Common myeloid progenitor, CD34-positive (primary cell): ENCODE measurements at regions not wholly inside any gene's neighbourhood (a gene's known extent, or its start where the extent isn't known, plus 50 kb on each side); places are given as distances from the start of the nearest gene placed in this dataset.
"Not testable (repeated sequence)": the region's sequence is repeated elsewhere in the genome, so short reads cannot be mapped to it uniquely, and the experiment has no call there.

Experiments used
- CTCF ChIA-PET: fragments of 350-600 bp; sonication (Branson Sonifier 250); formaldehyde crosslinking; loops from one replicate; lab custom pipeline; 2021; ENCODE audit warnings: antibody characterized with exemption; lab: Charles Lee
- POLR2A ChIA-PET: fragments of 350-600 bp; sonication (Branson Sonifier 250); formaldehyde crosslinking; loops from one replicate; lab custom pipeline; 2021; ENCODE audit warnings: antibody characterized with exemption; lab: Charles Lee
- DNase-seq, 3 donors: peaks; one replicate each; pipeline versions ENCODE4 v3.0.0 to v3.0.0-alpha.2; 2013
- H3K27ac ChIP-seq, 2 experiments: 1 replicate in 1 of 2; 2 replicates in 1 of 2; pipeline ENCODE4 v1.7.0; 2013; ENCODE audit warnings: inconsistent platforms in 2 of 2, low read length in 2 of 2, mild to moderate bottlenecking in 2 of 2, low read depth in 1 of 2, moderate library complexity in 1 of 2; ENCODE audit not compliant: severe bottlenecking in 2 of 2, insufficient read depth in 1 of 2, poor library complexity in 1 of 2
- H3K27me3 ChIP-seq, 5 experiments: replicated peaks in 2 of 5; 1 replicate in 3 of 5; 2 replicates in 2 of 5; pipeline versions ENCODE4 v1.6.1 to v1.7.0; 2013; ENCODE audit warnings: low read length in 4 of 5, mild to moderate bottlenecking in 2 of 5, moderate library complexity in 2 of 5, inconsistent platforms in 1 of 5; ENCODE audit not compliant: insufficient read depth in 5 of 5, control insufficient read depth in 4 of 5
- H3K36me3 ChIP-seq, 4 experiments: 1 replicate in 2 of 4; 2 replicates in 2 of 4; pipeline versions ENCODE4 v1.6.1 to v1.7.0; 2013; ENCODE audit warnings: low read length in 3 of 4, control low read depth in 1 of 4, mild to moderate bottlenecking in 1 of 4; ENCODE audit not compliant: control insufficient read depth in 4 of 4, insufficient read depth in 4 of 4
- H3K4me1 ChIP-seq, 4 experiments: 1 replicate in 3 of 4; 2 replicates in 1 of 4; pipeline versions ENCODE4 v1.6.1 to v1.7.1; 2013; ENCODE audit warnings: low read length in 3 of 4, mild to moderate bottlenecking in 3 of 4, control low read depth in 1 of 4, inconsistent platforms in 1 of 4, moderate library complexity in 1 of 4; ENCODE audit not compliant: control insufficient read depth in 4 of 4, insufficient read depth in 4 of 4; ENCODE audit errors: control extremely low read depth in 1 of 4
- H3K4me3 ChIP-seq, 7 experiments: 1 replicate in 4 of 7; 2 replicates in 3 of 7; pipeline versions ENCODE4 v1.5.1 to v1.7.0; 2013; ENCODE audit warnings: mild to moderate bottlenecking in 7 of 7, low read length in 6 of 7, moderate library complexity in 6 of 7, inconsistent platforms in 2 of 7, low read depth in 2 of 7, control low read depth in 1 of 7; ENCODE audit not compliant: insufficient read depth in 4 of 7, control insufficient read depth in 1 of 7; ENCODE audit errors: extremely low read depth in 1 of 7
- H3K9me3 ChIP-seq, 5 experiments: 1 replicate in 4 of 5; 2 replicates in 1 of 5; pipeline versions ENCODE4 v1.6.1 to v1.7.1; 2013; ENCODE audit warnings: low read length in 4 of 5, mild to moderate bottlenecking in 2 of 5, inconsistent platforms in 1 of 5, low read depth in 1 of 5, moderate library complexity in 1 of 5; ENCODE audit not compliant: control insufficient read depth in 4 of 5, insufficient read depth in 2 of 5; ENCODE audit errors: control extremely low read depth in 1 of 5
- WGBS: methylation state at CpG from one replicate; pipeline ENCODE4 v1.1.5; 2013; ENCODE audit not compliant: insufficient coverage; 5-methylcytosine and 5-hydroxymethylcytosine counted together

DNA sequence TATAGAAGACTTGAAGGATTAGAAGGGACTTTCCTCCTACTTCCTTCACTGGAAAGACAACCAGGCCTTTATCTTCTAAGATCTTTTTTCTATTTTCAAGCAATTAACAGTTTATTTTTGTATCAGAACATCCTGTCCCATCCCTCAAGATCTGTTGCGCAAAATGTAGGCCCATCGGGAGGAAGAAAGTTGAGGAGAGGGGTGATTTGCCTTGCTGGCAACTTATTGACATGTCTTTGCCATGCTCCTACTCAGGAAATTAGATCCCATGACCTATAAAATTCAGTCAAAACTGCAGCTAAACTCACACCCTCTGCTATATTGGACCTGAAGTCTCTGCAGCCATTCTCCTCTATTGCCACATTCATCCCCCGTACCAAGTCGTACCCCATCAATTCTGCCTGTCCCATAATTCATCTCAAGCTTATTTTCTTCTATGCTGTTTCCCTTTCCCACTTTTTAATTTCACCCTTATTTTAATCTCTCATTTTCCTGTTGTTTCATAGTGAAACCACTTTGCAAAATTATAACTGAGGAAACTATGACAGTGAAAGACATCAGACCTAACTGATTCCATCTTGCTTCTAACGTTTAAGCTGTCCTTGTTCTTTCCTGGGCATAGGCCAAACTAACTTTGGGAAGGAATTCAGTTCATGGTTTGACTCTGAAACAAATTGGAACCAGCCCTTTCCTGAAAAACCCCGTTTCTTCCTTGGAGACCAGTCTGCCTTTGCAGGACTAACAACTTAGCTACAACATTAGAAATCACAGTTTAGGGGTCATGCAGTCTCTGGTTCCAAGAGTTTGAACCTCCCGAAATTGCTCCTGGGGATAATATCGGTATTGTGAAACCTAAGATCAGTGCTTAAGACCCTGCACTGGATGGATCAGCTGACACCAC, 195.7 kb upstream of the PTBP2 start:
- Histone ChIP-seq H3K27ac (no peak overlapping the region), H3K36me3 (no peaks in the 10 kb centered on the region), H3K27me3 (no peaks in the 10 kb centered on the region), H3K4me1 (no peaks in the 10 kb centered on the region), H3K4me3 (no peak overlapping the region), H3K9me3 (peaks cover 0 to 9% (median 2%) of the 10 kb centered on the region in 5 experiments)
- WGBS = 93% methylated on average over 5 of the region's 8 CpGs
- DNase-seq = no peak
- ChIA-PET CTCF (no interaction called here), POLR2A (no interaction called here)

DNA sequence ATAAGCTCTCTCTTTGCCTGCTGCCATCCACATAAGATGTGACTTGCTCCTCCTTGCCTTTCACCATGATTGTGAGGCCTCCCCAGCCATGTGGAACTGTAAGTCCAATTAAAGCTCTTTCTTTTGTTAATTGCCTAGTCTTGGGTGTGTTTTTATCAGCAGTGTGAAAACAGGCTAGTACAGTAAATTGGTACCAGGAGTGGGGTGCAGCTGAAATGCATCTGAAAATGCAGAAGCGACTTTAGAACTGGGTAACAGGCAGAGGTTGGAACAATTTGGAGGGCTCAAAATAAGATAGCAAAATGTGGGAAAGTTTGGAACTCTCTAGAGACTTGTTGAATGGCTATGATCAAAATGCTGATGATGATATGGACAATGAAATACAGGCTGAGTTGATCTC, 192.9 kb upstream of the PTBP2 start:
- WGBS = 92% methylated on average over 1 of the region's 1 CpG
- H3K36me3 ChIP-seq, H3K4me1 ChIP-seq, H3K9me3 ChIP-seq, H3K4me3 ChIP-seq, POLR2A ChIA-PET, H3K27me3 ChIP-seq, CTCF ChIA-PET, H3K27ac ChIP-seq, DNase-seq: not testable (repeated sequence)

DNA sequence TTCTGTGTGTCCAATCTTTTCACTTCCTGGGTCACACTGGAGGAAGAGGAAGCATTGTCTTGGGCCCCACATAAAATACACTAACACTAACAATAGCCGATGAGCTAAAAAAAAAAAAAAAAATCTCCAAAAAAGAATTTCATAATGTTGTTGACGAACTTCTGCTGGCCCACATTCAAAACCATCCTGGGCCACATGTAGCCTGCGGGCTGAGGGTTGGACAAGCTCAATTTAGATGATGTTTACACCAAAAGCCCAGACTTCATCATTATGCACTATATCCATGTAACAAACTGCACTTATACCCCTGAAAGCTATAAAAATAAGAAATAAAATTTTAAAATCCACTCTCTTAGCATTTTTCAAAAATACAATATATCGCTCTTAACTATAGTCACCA, 187.8 kb upstream of the PTBP2 start:
- WGBS = 50% methylated on average over 2 of the region's 4 CpGs
- CTCF ChIA-PET = no interaction called here
- no peak for DNase-seq
- H3K27ac ChIP-seq = no peak overlapping the region
- peaks cover 0 to 6% (median 0%) of the 10 kb centered on the region in 5 experiments for H3K9me3 ChIP-seq
- H3K36me3 ChIP-seq = no peaks in the 10 kb centered on the region
- POLR2A ChIA-PET = interaction anchor here (0.6 kb wide), 1 partner anchor 71 kb away, joined by 4 read pairs; no protein-coding TSS in a partner anchor
- no peak overlapping the region for H3K4me3 ChIP-seq
- no peaks in the 10 kb centered on the region for H3K27me3 ChIP-seq
- H3K4me1 ChIP-seq = no peaks in the 10 kb centered on the region

DNA sequence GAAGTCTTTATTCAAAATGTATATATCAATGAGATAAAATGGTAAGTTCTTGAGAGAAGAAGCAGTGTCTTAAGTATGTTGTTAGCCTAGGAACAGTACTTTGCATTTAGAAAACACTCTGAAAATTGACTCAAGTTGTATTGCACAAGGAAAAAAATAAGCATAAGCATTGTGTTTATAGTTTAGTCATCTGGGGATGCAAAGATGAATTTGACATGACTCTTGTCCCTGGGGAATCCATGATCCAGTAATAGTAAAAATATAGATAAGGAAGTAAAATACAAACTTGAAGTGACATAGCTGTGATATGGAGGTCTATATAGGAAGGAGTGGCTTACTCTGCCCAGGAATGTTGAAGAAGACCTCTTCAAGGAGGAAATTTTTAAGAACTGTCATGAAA, 185.0 kb upstream of the PTBP2 start:
- CTCF ChIA-PET = no interaction called here
- POLR2A ChIA-PET = no interaction called here
- Histone ChIP-seq H3K27me3 (no peaks in the 10 kb centered on the region), H3K27ac (no peak overlapping the region), H3K4me3 (no peak overlapping the region), H3K9me3 (no peaks in the 10 kb centered on the region), H3K4me1 (no peaks in the 10 kb centered on the region), H3K36me3 (no peaks in the 10 kb centered on the region)
- no peak for DNase-seq

DNA sequence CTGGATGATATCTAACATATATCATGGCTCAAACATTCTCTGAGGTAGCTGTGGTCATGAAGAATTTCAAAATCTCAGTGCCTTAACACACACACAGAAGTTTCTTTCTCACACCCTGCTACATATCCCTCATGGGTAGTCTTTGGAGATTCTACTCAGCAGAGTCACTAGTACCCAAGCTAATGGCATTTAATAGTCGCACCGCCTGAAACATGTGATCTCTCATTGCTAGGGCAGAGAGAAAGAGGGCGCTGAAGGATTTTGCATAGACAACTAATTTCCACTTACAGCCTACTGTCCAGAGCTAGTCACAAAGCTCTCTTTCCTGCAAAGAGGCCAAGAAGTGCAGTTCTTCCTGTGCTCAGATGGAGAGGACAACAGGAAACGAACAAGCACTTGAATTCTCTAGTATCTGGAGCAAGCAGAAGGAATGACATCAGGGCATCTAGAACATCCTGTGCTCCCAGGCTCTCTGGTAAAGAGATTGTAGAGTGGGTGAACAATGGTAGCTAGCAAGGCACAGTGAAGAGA, 183.4 kb upstream of the PTBP2 start:
- ChIA-PET CTCF (no interaction called here), POLR2A (no interaction called here)
- Histone ChIP-seq H3K4me1 (no peaks in the 10 kb centered on the region), H3K36me3 (no peaks in the 10 kb centered on the region), H3K27ac (no peak overlapping the region), H3K4me3 (no peak overlapping the region), H3K27me3 (no peaks in the 10 kb centered on the region), H3K9me3 (no peaks in the 10 kb centered on the region)
- no peak for DNase-seq
- WGBS = 13% methylated on average over 1 of the region's 4 CpGs

DNA sequence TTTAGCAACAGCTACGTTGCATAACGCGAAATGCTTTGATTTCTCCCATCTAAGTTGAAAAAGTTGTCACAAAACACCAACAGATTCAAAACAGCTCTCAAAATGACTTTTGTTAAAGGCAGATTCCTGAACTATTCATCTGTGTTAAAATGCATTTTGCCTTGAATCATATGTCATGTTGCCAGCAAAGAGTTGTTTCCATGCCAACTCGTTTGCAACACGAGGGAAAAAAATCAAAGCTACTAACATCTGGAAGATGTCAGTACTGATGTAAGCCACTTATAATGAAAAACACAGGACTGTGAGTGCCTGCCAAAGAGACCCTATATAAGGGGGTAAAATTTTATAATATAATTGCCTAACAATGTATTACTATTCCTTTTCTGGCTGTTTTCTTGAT, 182.7 kb upstream of the PTBP2 start:
- H3K27ac ChIP-seq = no peak overlapping the region
- no peaks in the 10 kb centered on the region for H3K27me3 ChIP-seq
- ChIA-PET CTCF (no interaction called here), POLR2A (no interaction called here)
- WGBS = 97% methylated on average over 5 of the region's 5 CpGs
- no peaks in the 10 kb centered on the region for H3K4me1 ChIP-seq
- H3K36me3 ChIP-seq = no peaks in the 10 kb centered on the region
- H3K9me3 ChIP-seq = no peaks in the 10 kb centered on the region
- H3K4me3 ChIP-seq = no peak overlapping the region
- no peak for DNase-seq

DNA sequence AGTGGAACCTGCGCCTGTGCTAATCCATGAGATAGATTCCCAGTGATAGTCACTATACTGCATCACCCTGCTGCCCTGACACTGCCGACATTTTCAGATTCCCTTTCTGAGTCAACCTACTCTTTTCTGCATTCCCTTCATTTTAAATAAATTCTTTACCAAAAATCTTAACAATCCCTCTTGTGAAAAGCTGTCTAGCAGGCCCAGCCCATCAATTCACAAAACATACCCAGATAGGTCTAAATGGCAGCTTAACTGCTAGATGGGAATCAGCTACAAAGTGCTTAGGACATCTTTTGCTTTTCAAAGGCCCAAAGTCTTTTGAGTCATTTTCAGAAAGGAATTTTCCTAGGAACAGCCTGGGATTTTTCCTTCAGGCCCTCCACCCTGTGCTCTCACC, 180.1 kb upstream of the PTBP2 start:
- CTCF ChIA-PET = interaction anchor here (0.6 kb wide), 1 partner anchor 44 kb away, joined by 3 read pairs; no protein-coding TSS in a partner anchor

More for the DNA sequence above, 180.1 kb upstream of the PTBP2 start:
- no peaks in the 10 kb centered on the region for H3K27me3 ChIP-seq
- no peak overlapping the region for H3K4me3 ChIP-seq
- no peak for DNase-seq
- H3K9me3 ChIP-seq = no peaks in the 10 kb centered on the region
- no peaks in the 10 kb centered on the region for H3K4me1 ChIP-seq
- H3K27ac ChIP-seq = no peak overlapping the region
- H3K36me3 ChIP-seq = no peaks in the 10 kb centered on the region
- POLR2A ChIA-PET = no interaction called here
- 50% methylated on average over 2 of the region's 2 CpGs for WGBS
